GM23338 (cell line): ENCODE measurements at regions not wholly inside any gene's neighbourhood (a gene's known extent, or its start where the extent isn't known, plus 50 kb on each side); places are given as distances from the start of the nearest gene placed in this dataset.

Experiments
- CREB1 ChIP-seq: fragments of 250-450 bp; sonication (Bioruptor Pico); IDR thresholded peaks from 2 replicates; pipeline ENCODE4 v1.5.0; 2020; ENCODE audit warnings: low read depth, mild to moderate bottlenecking, moderate library complexity
- CTCF ChIP-seq, 2 experiments: fragments of 200-600 bp in 1 of 2; sonication (generic) in 1 of 2; conservative IDR thresholded peaks; 2 replicates each; pipeline versions ENCODE4 v1.5.1 to v1.6.1; 2016 to 2017; ENCODE audit warnings: antibody characterized with exemption in 2 of 2, low read depth in 2 of 2, mild to moderate bottlenecking in 2 of 2, moderate library complexity in 1 of 2
- EZH2 ChIP-seq: fragments of 200-600 bp; sonication (generic); IDR thresholded peaks from one replicate; pipeline ENCODE4 v1.8.0; 2017; ENCODE audit warnings: antibody characterized with exemption, mild to moderate bottlenecking, low read depth; ENCODE audit not compliant: unreplicated experiment
- EZH2phosphoT487 ChIP-seq: fragments of 200-600 bp; sonication (generic); IDR thresholded peaks from one replicate; pipeline ENCODE4 v1.8.1; 2018; ENCODE audit warnings: antibody characterized with exemption; ENCODE audit not compliant: unreplicated experiment
- JUNB ChIP-seq: IDR thresholded peaks from one replicate; pipeline ENCODE4 v1.6.1; 2016; ENCODE audit warnings: antibody characterized with exemption; ENCODE audit not compliant: unreplicated experiment
- NANOG ChIP-seq: IDR thresholded peaks from 2 replicates; pipeline ENCODE4 v1.6.1; 2016; ENCODE audit warnings: antibody characterized with exemption, borderline replicate concordance
- POLR2AphosphoS5 ChIP-seq: IDR thresholded peaks from 2 replicates; pipeline ENCODE4 v1.6.1; 2016; ENCODE audit warnings: antibody characterized with exemption, low read depth
- TF ChIP-seq, protein P1 (sequence below): IDR thresholded peaks from one replicate; pipeline ENCODE4 v1.6.1; 2018; ENCODE audit warnings: antibody characterized with exemption; ENCODE audit not compliant: unreplicated experiment
- TF ChIP-seq, protein P2 (sequence below): IDR thresholded peaks from 2 replicates; pipeline ENCODE4 v1.6.1; 2016; ENCODE audit warnings: antibody characterized with exemption

GRCh38 chr4:23680671-23681518 is 209.0 kb downstream of the PPARGC1A start:
- TF ChIP-seq EZH2 (no peak), POLR2AphosphoS5 (no peak), CTCF (conservative IDR thresholded peaks at IDR 0.05; ENCODE audit: low read depth in 2 of 2) (no peak; a peak in 1 of 4 replicates), CREB1 (no peak), EZH2phosphoT487 (no peak), NANOG (no peak), JUNB (no peak)
- TF ChIP-seq, protein P1, sequence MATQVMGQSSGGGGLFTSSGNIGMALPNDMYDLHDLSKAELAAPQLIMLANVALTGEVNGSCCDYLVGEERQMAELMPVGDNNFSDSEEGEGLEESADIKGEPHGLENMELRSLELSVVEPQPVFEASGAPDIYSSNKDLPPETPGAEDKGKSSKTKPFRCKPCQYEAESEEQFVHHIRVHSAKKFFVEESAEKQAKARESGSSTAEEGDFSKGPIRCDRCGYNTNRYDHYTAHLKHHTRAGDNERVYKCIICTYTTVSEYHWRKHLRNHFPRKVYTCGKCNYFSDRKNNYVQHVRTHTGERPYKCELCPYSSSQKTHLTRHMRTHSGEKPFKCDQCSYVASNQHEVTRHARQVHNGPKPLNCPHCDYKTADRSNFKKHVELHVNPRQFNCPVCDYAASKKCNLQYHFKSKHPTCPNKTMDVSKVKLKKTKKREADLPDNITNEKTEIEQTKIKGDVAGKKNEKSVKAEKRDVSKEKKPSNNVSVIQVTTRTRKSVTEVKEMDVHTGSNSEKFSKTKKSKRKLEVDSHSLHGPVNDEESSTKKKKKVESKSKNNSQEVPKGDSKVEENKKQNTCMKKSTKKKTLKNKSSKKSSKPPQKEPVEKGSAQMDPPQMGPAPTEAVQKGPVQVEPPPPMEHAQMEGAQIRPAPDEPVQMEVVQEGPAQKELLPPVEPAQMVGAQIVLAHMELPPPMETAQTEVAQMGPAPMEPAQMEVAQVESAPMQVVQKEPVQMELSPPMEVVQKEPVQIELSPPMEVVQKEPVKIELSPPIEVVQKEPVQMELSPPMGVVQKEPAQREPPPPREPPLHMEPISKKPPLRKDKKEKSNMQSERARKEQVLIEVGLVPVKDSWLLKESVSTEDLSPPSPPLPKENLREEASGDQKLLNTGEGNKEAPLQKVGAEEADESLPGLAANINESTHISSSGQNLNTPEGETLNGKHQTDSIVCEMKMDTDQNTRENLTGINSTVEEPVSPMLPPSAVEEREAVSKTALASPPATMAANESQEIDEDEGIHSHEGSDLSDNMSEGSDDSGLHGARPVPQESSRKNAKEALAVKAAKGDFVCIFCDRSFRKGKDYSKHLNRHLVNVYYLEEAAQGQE: no peak
- TF ChIP-seq, protein P2, sequence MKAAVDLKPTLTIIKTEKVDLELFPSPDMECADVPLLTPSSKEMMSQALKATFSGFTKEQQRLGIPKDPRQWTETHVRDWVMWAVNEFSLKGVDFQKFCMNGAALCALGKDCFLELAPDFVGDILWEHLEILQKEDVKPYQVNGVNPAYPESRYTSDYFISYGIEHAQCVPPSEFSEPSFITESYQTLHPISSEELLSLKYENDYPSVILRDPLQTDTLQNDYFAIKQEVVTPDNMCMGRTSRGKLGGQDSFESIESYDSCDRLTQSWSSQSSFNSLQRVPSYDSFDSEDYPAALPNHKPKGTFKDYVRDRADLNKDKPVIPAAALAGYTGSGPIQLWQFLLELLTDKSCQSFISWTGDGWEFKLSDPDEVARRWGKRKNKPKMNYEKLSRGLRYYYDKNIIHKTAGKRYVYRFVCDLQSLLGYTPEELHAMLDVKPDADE: no peak
